HL-60 (cell line): ENCODE measurements at regions not wholly inside any gene's neighbourhood (a gene's known extent, or its start where the extent isn't known, plus 50 kb on each side); places are given as distances from the start of the nearest gene placed in this dataset.

ENCODE experiments used
- CTCF ChIP-seq: IDR thresholded peaks from one replicate; pipeline ENCODE4 v1.5.1; 2011; ENCODE audit warnings: low read length, control low read depth, inconsistent platforms; ENCODE audit not compliant: insufficient read depth
- GABPA ChIP-seq: IDR thresholded peaks from 2 replicates; pipeline ENCODE4 v1.6.1; 2012; ENCODE audit warnings: low read depth
- POLR2AphosphoS5 ChIP-seq: IDR thresholded peaks from 2 replicates; pipeline ENCODE4 v1.6.1; 2012; ENCODE audit warnings: low read depth
- REST ChIP-seq: IDR thresholded peaks from 2 replicates; pipeline ENCODE4 v1.6.1; 2012; ENCODE audit warnings: low read depth; ENCODE audit not compliant: insufficient replicate concordance

GRCh38 chr5:126268697-126269315, 154.4 kb upstream of the GRAMD2B start:
- TF ChIP-seq REST: no peak
- no peak for TF ChIP-seq CTCF
- no peak for TF ChIP-seq POLR2AphosphoS5
- no peak for TF ChIP-seq GABPA
